NCI-H146 (cell line): ENCODE measurements at regions not wholly inside any gene's neighbourhood (a gene's known extent, or its start where the extent isn't known, plus 50 kb on each side); places are given as distances from the start of the nearest gene placed in this dataset.

ENCODE experiments used
- DNase-seq: peaks from one replicate; lab custom pipeline; 2025; lab: John Stamatoyannopoulos, UW

GRCh38 chr1:234882898-234883297 is 245.7 kb downstream of the TOMM20 start:
- no peak for DNase-seq

- no peak for DNase-seq
Measured at GRCh38 chr1:234881893-234882771, 246.5 kb downstream of the TOMM20 start.

GRCh38 chr1:234879147-234880080 is 249.2 kb downstream of the TOMM20 start:
- DNase-seq = no peak

GRCh38 chr1:234878288-234878687 is 250.3 kb downstream of the TOMM20 start:
- no peak for DNase-seq

- DNase-seq = no peak
Measured at GRCh38 chr1:234877761-234878160, 250.9 kb downstream of the TOMM20 start.

GRCh38 chr1:234875953-234876855 is 252.4 kb downstream of the TOMM20 start:
- DNase-seq = peak; percentile 69

GRCh38 chr1:234875328-234875952 is 253.2 kb downstream of the TOMM20 start:
- DNase-seq = no peak

GRCh38 chr1:234874291-234875288 is 254.0 kb downstream of the TOMM20 start:
- DNase-seq = no peak

GRCh38 chr1:234871710-234872271 is 256.8 kb downstream of the TOMM20 start:
- no peak for DNase-seq

- no peak for DNase-seq
Measured at GRCh38 chr1:234871039-234871709, 257.5 kb downstream of the TOMM20 start.

- no peak for DNase-seq
Measured at GRCh38 chr1:234870020-234870981, 258.3 kb downstream of the TOMM20 start.

- DNase-seq = no peak
Measured at GRCh38 chr1:234869182-234870019, 259.2 kb downstream of the TOMM20 start.

GRCh38 chr1:234868296-234869147 is 258.5 kb upstream of the IRF2BP2 start:
- no peak for DNase-seq

- DNase-seq = peak; percentile 28
Measured at GRCh38 chr1:234866007-234866866, 256.3 kb upstream of the IRF2BP2 start.
